ENCODE measurements at regions not wholly inside any gene's neighbourhood (a gene's known extent, or its start where the extent isn't known, plus 50 kb on each side); places are given as distances from the start of the nearest gene placed in this dataset.
"Not testable (repeated sequence)": the region's sequence is repeated elsewhere in the genome, so short reads cannot be mapped to it uniquely, and the experiment has no call there.

DNA sequence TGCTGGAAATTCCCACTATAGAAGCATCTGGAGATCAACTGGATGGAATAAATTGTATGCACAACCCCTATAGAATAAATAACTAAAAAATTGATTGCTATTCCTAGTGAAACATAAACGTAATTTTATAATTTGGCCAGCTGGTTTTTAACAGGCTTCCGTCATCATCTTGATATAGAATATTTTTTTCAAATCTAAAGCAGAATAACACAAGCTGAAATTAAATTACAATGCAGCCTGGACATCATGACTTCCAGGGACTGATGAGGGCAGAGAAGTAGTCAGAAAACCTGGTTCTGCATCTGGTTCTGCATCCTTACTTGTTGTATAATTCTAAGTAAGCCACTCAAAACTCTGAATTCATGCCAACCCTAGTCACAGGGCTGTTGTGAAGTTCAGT lies 146.1 kb downstream of the MEX3B start:
- DNase-seq (ENCODE audit: low read depth) = no peak

DNA sequence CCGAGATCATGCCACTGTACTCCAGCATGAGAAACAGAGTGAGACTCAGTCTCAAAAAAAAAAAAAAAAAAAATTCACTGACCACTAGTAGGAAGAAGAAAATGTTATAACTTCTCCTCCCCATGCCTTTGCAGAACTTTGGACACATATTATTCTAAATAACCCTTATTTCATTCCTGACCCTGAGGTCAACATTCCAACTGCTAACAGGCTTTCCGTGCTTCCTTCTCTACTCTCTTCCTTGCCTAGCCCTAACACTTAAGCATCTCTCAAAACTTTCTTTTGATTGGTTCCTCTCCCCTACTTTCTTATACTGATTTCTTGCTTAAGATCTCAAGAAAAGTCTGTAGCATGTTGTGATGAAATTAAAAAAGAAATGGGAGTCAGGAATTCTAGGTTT lies 146.8 kb downstream of the MEX3B start:
- no peak for DNase-seq (ENCODE audit: low read depth)

DNA sequence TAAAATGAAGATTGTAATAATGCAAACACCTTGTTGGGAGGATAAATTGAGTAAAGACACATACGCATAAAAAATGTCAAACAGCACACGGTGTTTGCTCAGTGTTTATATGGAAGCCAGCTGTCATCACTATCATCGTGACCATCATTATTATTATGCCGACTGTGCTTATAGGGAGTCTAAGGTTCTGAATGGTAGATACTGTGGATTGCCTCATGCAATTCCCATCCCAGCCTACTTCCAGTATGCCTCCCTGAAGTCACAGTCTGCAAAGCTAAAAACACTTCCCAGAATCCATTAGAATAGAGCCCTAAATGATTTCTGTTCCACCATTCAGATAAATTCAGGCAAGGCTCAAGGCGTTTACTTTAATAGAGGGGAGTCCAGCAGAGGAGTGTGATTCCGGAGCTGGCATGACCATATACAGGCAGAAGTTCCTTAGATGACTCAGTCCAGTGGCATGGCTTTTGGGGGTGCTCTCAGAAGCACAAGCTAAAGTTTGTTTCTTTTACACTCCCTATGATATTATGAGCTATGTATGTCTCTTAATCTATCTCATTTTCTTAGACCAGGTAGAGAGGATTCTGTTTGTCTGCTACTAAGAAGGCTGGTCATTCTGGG lies 148.7 kb downstream of the MEX3B start:
- peak; percentile 20 for DNase-seq (ENCODE audit: low read depth)

DNA sequence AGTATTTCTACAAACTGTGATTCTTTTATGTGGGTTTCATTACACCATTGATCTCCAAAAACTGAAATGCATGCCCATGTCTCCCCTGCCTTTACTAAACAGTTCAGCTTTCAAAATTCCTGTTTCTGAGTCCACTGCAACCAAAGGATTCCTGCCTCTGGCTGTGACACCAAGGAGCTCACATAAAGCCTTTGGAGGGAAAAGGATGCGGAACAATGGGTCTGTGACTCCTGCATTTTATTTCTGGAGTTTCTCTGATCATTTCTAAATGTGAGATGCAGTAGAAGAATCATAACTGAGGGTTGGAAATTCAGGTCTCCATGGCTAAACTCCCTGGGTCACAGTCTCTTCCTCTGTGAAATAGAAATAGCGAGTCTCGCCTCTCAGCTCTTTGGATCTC lies 149.5 kb downstream of the MEX3B start:
- DNase-seq (ENCODE audit: low read depth) = no peak

DNA sequence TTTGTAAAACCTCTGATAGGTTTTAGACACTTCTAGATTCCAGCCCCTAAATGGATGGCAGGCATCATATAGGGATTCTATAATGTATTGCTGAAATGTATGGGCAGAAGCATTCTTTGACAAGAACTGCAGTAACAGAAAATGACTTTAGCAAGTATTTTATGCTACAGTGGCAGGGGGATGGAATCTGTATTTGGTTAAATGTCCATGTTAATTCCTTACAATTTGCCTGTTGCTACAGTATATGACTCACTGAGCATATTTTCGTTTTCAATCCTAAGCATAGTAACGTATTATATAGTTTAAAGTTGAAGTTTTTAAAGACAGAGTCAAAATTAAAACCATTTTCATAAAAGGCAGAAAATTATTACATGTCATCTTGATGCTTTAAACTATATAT lies 150.1 kb downstream of the MEX3B start:
- no peak for DNase-seq (ENCODE audit: low read depth)

DNA sequence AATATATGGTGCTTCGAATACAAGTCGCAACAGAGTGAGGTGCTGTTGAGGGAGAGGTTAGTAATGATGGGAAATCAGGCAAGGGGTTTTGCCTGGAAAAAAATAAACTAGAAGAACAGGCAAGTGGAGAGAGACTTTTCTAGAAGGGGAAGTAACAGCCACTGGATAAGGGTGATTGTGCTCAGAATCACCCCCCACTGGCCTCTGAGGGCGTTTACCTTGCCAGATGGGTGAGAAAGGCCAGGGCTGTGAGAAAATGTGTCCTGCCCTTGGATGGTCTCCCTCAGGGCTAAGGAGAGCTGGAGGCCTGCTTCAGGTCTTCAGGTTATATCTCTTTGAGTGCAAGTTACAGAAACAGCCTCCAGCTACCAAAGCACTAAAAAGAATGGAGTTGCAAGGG lies 151.8 kb downstream of the MEX3B start:
- no peak for DNase-seq (ENCODE audit: low read depth)

DNA sequence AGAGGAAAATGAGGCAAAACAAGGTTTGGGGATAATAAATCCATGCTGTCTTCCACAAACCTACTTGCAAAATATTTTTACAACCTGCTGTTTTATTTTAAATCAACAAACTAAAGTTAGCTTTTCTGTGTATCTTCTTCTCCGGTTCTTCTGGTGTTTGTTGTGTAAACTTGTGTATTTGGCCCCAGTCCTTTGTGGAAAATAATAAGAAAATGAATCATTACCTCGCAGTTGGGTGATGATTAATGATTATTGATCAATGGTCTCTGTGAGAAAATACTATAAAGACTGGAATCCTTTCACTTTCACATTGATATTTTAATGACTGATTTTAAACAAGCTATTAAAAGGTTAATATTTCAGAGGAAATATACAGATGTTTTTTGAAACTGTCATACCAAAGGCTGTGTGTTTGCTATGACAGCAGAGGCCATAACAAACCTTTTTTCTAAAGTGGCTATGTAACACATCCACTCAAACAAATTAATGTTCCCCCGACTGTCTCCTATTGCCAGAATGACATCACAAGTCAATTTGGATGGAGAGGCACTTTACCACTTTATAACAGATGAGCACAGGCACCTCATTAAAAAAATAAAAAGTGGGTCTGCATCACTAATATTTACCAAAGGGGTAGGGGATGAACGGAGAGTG lies 152.5 kb downstream of the MEX3B start:
- no peak for DNase-seq (ENCODE audit: low read depth)

DNA sequence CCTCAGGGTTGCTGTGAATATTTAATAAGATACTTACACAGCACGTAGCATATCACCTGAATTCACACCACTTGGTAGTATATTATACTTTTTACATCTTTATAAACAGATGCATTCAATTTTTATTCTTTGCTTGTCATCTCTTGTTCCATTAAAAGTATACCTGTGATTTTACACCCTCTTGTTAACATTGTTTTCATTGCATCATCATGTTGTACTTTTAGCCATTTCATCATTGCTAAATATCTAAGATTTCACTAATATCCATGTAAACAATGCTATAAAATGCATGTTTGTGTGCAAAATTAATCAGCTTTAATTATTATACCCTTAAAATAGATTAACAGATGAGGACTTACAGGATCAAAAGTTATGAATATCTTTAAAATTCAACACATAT lies 155.3 kb downstream of the MEX3B start:
- no peak for DNase-seq (ENCODE audit: low read depth)

DNA sequence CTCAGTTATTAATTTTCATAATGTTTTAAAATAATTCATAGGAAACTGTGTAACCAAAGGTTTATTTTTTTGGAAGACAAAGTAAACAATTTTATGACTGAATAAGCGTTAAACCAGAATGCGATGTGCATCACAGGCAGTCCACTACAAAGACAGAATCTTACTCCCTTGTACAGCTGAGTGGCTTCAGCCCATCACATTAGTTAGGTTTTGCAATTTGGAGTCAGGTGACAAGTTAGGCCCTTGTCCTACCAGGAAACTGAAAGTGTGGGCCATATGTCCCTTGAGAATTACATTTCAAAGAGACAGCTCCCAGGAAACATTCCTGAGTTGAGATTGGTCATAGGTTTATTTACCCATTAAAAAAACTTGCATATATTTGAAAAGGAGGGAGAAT lies 156.3 kb downstream of the MEX3B start:
- no peak for DNase-seq (ENCODE audit: low read depth)

DNA sequence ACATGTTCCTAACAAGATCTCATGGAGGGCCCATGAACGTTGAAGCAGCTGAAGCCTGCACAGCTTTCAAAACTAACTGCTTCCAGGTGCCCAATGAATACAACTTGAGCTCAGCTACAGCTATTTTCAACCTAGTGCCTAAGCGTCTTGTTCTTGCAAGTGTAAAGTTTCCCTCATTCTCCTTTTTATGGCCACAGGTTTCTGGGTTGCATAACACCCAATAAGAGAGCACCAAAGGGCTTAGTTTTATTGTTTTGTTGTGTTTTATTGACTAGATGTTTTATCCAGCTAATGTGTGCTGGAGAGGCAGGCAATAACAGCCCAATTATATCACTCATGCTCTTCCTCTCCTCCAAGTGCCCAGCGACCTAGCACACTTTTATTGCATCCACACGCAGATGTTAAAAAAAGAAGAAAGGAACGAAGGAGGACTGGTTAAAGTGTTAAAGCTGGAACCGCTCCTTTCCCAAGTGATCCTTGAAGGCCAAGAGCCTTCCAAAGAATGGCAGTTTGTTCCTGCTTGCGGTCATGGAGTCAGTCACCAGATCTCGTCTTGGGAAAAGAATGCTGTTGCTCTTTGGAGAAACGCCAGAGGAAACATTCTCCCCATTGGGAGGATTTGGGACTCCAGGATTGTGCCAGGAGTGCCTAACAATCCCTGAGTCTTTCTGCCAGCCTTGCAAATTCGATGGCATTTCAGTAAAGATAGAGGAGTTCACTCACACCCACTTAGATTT lies 156.9 kb downstream of the MEX3B start:
- no peak for DNase-seq (ENCODE audit: low read depth)

DNA sequence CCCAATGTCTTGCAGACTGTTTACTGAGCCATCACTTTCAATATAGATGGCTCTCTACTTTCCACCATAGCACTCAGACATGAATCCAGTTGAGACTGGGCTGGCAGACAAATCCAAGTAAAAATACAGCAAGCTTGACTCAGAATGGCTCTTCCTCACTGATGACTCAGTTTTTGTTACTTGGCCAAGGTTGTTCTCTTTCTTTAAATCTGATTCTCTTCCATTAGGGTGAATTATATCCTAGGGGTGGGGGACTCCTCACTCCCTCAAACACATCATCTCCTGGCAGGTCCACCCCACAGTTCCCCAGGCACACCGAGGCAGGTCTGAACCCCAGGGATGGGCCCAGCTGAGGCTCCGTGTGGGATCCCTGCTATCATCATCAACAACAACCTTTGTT lies 157.9 kb downstream of the MEX3B start:
- peak; percentile 54 for DNase-seq (ENCODE audit: low read depth)

DNA sequence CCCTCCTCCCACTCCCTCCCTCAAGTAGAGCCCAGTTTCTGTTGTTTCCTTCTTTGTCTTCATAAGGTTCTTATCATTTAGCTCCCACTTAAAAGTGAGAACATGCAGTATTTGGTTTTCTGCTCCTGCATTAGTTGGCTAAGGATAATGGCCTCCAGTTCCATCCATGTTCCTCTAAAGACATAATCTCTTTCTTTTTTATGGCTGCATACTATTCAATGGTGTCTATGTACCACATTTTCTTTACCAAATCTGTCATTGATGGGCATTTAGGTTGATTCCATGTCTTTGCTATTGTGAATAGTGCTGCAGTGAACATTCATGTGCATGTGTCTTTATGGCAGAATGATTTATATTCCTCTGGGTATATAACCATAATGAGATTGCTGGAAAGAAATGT lies 158.6 kb downstream of the MEX3B start:
- DNase-seq (ENCODE audit: low read depth) = not testable (repeated sequence)

DNA sequence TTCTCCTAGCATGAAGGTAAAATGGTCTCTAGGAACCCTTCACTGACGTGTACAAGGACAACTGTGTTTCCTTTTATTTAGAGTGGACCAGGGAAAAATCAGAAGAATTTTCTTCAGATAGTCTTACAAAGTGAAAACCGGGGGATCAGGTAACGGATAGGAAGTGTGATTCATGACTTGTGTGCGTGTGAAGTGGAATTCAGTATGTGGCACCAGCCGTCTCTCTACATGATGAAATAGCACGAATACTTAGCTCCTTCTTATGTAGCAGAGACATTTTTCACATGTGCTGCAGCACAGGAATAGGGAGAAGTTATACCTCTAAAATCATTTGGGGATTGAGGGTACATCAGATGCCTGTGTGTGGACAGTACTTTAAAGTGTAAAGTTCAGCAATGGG lies 159.2 kb downstream of the MEX3B start:
- no peak for DNase-seq (ENCODE audit: low read depth)

DNA sequence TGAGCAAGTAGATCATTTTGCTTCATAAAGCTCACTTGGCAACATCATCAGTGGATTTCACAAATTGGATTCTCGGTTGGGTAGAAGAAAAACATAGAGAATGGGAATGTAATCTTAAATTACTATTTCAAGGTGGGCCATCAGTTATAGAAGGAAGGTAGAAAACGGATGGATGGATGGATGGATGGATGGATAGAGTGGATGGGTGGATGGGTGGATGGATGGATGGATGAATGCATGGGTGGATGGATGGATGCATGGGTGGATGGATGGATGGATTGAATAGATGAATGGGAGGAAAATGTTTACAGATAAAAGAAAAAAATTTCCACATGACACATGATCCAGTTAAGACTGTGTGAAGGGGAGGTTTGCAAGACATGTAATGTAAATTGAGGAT lies 159.7 kb downstream of the MEX3B start:
- no peak for DNase-seq (ENCODE audit: low read depth)

DNA sequence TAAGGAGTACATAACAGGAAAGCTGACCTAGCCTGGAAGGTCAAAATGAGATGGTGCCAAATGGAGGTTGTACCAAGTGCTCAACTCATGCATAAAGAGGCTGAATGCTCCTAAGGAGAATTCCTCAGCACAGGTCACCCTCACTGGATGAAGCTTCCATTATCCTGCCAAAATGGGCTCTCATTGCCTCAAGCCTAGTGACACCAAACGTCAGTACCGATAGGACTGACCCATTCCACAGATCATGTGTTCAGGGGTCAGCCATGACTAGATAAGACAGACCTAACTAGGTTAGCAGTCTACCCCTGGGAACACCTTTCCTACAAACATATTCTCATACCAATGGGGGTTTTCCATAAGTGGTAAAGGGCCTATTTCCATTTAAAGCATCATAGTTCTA lies 160.7 kb downstream of the MEX3B start:
- DNase-seq (ENCODE audit: low read depth) = no peak

DNA sequence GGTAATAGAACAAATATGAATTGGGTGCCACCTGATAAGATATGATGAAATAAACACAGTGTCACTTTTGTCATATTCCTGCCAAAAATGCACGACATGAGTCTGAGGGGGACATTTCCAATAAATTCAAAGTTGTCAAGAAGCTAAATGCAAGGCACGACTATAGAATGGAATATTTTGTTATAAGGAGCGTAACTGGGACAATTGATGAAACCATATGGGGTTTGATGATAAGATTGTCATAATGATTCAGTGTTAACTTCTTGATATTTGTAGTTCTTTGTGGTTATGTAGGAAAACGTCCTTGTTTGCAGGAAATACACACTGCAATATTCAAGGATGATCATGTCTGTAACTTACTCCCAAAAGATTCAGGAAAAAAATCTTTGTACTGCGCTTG lies 163.3 kb downstream of the MEX3B start:
- no peak for DNase-seq (ENCODE audit: low read depth)

DNA sequence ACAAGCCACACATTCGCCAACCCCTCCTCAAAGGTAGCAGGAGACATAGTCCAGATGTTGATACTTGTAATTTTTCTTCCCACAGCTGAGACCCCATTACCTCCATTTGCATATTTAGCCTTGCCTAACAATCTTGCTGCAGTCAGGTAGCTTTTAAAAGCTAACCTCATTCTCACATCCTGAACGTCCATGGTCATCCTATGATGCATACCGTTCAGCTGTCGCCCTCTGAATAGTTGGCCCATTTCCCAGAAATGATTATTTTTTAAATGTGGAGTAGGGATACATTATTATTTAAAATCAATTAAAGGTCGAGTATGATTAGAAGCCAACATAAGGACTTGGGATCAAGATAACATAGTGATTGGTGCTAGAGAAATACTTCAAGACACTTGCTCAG lies 165.0 kb downstream of the MEX3B start:
- no peak for DNase-seq (ENCODE audit: low read depth)

DNA sequence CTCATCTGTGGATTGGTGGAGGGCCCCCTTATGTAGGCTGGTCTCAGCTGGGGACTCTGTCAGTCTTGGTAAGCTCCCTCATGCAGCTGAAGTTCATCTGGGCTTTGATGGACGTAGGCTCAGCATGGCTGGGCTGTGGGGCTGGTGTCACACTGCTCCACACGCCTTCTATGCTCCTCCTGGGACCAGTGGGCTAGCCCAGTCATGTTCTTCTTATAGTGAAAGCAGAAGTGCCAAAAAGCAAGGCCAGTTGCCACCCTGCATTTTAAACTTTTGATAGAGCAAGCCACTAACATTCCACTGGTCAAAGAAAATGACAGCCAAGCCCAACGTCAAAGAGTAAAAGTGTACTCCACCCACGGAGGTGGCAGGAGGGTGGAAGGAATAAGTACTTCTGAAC lies 165.5 kb downstream of the MEX3B start:
- no peak for DNase-seq (ENCODE audit: low read depth)

DNA sequence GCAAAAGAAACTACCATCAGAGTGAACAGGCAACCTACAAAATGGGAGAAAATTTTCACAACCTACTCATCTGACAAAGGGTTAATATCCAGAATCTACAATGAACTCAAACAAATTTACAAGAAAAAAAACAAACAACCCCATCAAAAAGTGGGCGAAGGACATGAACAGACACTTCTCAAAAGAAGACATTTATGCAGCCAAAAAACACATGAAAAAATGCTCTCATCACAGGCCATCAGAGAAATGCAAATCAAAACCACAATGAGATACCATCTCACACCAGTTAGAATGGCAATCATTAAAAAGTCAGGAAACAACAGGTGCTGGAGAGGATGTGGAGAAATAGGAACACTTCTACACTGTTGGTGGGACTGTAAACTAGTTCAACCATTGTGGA lies 170.1 kb downstream of the MEX3B start:
- not testable (repeated sequence) for DNase-seq (ENCODE audit: low read depth)

DNA sequence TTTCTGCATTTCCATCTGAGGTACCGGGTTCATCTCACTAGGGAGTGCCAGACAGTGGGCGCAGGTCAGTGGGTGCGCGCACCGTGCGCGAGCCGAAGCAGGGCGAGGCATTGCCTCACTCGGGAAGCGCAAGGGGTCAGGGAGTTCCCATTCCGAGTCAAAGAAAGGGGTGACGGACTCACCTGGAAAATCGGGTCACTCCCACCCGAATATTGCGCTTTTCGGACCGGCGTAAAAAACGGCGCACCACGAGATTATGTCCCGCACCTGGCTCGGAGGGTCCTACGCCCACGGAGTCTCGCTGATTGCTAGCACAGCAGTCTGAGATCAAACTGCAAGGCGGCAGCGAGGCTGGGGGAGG lies 175.1 kb downstream of the MEX3B start:
- not testable (repeated sequence) for DNase-seq (ENCODE audit: low read depth)

DNA sequence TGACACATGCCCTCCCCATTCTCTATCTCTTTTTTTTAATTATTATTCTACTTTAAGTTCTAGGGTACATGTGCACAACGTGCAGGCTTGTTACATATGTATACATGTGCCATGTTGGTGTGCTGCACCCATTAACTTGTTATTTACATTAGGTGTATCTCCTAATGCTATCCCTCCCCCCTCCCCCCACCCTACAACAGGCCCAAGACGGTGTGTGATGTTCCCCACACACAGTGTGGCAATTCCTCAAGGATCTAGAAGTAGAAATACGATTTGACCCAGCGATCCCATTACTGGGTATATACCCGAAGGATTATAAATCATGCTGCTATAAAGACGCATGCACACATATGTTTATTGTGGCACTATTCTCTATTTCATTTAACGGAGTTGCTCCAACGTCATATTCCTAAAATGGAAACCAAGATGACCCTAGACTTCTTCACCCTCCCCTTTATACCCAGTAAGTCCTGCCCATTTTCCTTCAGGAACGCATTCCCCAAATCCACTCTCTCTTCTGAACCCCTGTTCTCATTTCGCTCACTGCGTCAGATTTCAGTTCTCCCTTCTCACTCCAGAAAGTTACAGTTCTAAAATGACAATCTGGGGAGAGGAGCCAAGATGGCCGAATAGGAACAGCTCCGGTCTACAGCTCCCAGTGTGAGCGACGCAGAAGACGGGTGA lies 175.6 kb downstream of the MEX3B start:
- not testable (repeated sequence) for DNase-seq (ENCODE audit: low read depth)

DNA sequence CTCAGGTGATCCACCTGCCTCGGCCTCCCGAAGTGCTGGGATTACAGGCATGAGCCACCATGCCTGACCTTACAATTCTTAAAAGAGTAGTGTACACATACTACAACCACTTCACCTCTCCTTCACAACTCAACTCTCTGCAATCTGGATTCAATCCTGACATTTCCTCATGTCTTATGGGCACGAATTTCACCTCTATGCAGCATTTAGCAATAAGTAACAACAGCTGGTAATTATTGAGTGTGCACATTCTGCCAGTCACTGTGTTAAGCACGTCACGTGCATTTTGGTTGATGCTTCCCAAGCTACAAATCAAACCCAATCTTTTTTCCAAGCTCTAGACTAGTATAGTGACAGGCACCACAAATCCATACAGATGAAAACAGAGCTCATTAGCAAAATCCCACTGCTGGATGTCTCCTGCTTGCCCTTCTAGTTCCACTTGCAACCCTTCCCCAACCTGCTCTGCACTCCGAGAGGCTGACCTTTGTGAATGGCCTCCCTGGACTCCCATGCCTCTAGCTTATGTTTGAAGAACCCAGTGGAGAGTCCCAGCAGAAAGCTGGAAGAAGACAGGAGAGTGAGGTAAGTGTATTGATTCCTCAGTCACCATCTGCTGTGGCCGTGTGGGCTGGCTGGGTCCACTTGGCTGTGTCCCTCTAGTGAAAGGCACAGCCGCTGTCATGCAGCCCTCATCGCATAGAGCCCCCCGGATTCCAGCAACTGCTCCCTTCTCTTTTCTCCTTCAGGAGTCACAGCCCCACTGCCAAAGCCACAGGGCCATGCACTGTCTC lies 176.5 kb downstream of the MEX3B start:
- DNase-seq (ENCODE audit: low read depth) = peak; percentile 6

All from fibroblast of the conjunctiva (primary cell).